ENCODE measurements at regions not wholly inside any gene's neighbourhood (a gene's known extent, or its start where the extent isn't known, plus 50 kb on each side); places are given as distances from the start of the nearest gene placed in this dataset.
A peak's percentile ranks its signal among the peaks of the same experiment; 100 is the strongest.

DNA sequence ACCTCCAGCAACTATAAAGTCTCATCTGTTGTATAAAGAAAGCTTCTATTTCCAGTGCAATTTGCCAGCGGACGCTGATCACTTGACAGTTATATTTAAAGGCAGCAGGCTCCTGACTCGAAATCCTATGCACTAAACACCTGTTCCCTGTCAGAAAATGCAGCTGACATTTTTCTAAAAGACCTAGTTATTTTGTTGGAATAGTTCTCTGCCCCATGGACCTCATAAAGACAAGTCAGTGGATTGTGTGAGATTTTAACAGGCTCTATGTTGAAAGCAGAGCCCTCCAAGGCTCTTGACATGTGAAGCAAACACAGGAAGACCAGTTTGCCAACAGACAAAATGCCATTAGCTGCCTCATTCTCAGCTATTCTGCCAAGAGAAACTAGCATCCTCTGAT, 304.7 kb upstream of the KLF12 start:
- DNase-seq (no peak), ATAC-seq (no peak)
- Mint-ChIP-seq H3K4me3 (no peak overlapping the region), H3K36me3 (ENCODE audit: low read depth) (no peaks in the 10 kb centered on the region), H3K9me3 (ENCODE audit: low read depth) (no peaks in the 10 kb centered on the region), H3K27me3 (no peaks in the 10 kb centered on the region), H3K4me1 (no peaks in the 10 kb centered on the region), H3K27ac (no peak overlapping the region)
- intact Hi-C loops (cut with DNase I, micrococcal nuclease) = no loop called here
- CTCF ChIA-PET = no interaction called here
- POLR2A ChIA-PET = no interaction called here

- Mint-ChIP-seq H3K4me1 (no peaks in the 10 kb centered on the region), H3K27me3 (no peaks in the 10 kb centered on the region), H3K27ac (no peak overlapping the region), H3K9me3 (ENCODE audit: low read depth) (no peaks in the 10 kb centered on the region), H3K36me3 (ENCODE audit: low read depth) (no peaks in the 10 kb centered on the region), H3K4me3 (no peak overlapping the region)
- intact Hi-C loops (cut with DNase I, micrococcal nuclease) = no loop called here
- CTCF ChIA-PET = interaction anchor here (0.7 to 0.8 kb wide), 2 partner anchors 8 to 551 kb away, joined by 3 read pairs; no protein-coding TSS in a partner anchor
- ATAC-seq (no peak), DNase-seq (no peak)
- POLR2A ChIA-PET = no interaction called here
Observed at GRCh38 chr13:74434782-74435181, 300.6 kb upstream of the KLF12 start.

DNA sequence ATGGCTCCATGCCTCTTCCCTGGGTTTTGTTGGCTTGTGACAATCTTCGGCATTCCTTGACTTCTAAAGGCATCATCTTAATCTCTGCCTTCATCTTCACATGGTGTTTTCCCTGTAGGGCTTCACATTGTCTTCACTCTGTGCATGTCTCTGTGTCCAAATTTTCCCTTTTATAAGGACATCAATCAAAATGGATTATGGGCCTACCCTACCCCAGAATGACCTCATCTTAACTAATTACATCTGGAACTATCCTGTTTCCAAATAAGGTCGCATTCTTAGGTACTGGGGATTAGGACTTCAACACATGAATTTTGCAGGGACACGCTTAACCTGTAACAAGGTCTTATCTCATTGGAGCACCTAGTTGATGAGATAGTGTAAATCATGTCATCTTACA, 290.3 kb upstream of the KLF12 start:
- no peaks in the 10 kb centered on the region for H3K27me3 Mint-ChIP-seq
- POLR2A ChIA-PET = no interaction called here
- intact Hi-C loops (cut with DNase I, micrococcal nuclease) = no loop called here
- peaks cover 2% of the 10 kb centered on the region for H3K4me1 Mint-ChIP-seq
- H3K4me3 Mint-ChIP-seq = no peak overlapping the region
- H3K9me3 Mint-ChIP-seq (ENCODE audit: low read depth) = no peaks in the 10 kb centered on the region
- CTCF ChIA-PET = no interaction called here
- DNase-seq = no peak
- no peak for ATAC-seq
- H3K27ac Mint-ChIP-seq = no peak overlapping the region
- H3K36me3 Mint-ChIP-seq (ENCODE audit: low read depth) = no peaks in the 10 kb centered on the region

GRCh38 chr13:74423434-74423833, 289.2 kb upstream of the KLF12 start:
- no peaks in the 10 kb centered on the region for H3K36me3 Mint-ChIP-seq (ENCODE audit: low read depth)
- CTCF ChIA-PET = interaction anchor here (0.6 kb wide), 2 partner anchors 144 to 598 kb away, joined by 3 to 4 read pairs; no protein-coding TSS in a partner anchor

DNA sequence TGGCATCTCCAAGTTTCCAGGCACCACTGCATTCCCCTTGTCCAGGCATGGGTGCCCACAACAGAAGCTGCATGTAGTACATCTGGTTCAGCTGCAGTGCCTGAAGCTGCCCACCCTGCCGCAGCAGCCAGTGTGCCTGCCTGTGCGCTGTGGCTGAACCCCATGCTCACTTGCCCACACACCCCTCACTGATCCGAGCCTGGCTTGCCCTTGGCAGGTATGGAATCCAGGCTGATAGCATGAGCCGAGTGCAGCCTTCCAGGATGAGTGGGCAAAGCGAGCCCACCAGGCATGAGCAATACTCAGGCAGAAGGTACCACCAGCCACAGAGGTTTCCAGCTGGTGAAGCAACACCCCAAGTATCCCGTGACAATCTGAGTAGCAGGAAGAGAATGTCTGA, 280.3 kb upstream of the KLF12 start:
- Mint-ChIP-seq H3K9me3 (ENCODE audit: low read depth) (peaks cover 2% of the 10 kb centered on the region), H3K36me3 (ENCODE audit: low read depth) (peaks cover 8% of the 10 kb centered on the region), H3K4me1 (no peaks in the 10 kb centered on the region), H3K27ac (no peak overlapping the region), H3K4me3 (no peak overlapping the region), H3K27me3 (no peaks in the 10 kb centered on the region)
- ChIA-PET POLR2A (no interaction called here), CTCF (no interaction called here)
- ATAC-seq (no peak), DNase-seq (no peak)
- intact Hi-C loops (cut with DNase I, micrococcal nuclease) = no loop called here

More at GRCh38 chr13:74423434-74423833, 289.2 kb upstream of the KLF12 start:
- H3K9me3 Mint-ChIP-seq (ENCODE audit: low read depth) = no peaks in the 10 kb centered on the region
- no peak overlapping the region for H3K4me3 Mint-ChIP-seq
- DNase-seq (no peak), ATAC-seq (no peak)
- no peak overlapping the region for H3K27ac Mint-ChIP-seq
- intact Hi-C loops (cut with DNase I, micrococcal nuclease) = no loop called here
- POLR2A ChIA-PET = interaction anchor here (0.7 kb wide), 1 partner anchor 58 kb away, joined by 7 read pairs; no protein-coding TSS in a partner anchor
- peaks cover 2% of the 10 kb centered on the region for H3K4me1 Mint-ChIP-seq
- H3K27me3 Mint-ChIP-seq = no peaks in the 10 kb centered on the region

GRCh38 chr13:74413482-74413881, 279.3 kb upstream of the KLF12 start:
- ATAC-seq (no peak), DNase-seq (no peak)
- Mint-ChIP-seq H3K4me1 (no peaks in the 10 kb centered on the region), H3K9me3 (ENCODE audit: low read depth) (peaks cover 2% of the 10 kb centered on the region), H3K27ac (no peak overlapping the region), H3K4me3 (no peak overlapping the region), H3K36me3 (ENCODE audit: low read depth) (peaks cover 8% of the 10 kb centered on the region), H3K27me3 (no peaks in the 10 kb centered on the region)
- intact Hi-C loops (cut with DNase I, micrococcal nuclease) = no loop called here
- ChIA-PET CTCF (no interaction called here), POLR2A (no interaction called here)

DNA sequence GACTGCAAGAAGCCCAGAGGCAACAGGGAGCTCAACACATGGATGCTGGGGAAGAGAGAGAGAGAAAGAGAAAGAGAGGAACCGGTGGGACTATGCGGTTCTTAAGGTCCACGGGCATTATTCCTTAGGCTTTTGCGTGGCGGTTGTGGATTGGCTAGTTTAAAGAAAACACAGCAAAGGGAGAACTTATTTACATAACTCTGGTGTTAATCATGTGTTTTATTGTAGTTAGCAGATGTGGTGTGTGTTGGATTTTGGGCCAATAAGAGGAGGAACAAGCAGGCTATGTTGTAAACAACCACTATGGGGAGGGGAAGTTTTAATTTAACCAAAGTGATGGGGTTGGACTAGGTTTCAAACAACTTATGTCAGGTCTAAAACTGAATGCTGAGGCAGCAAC, 275.3 kb upstream of the KLF12 start:
- H3K4me1 Mint-ChIP-seq = no peaks in the 10 kb centered on the region
- no peaks in the 10 kb centered on the region for H3K27me3 Mint-ChIP-seq
- intact Hi-C loops (cut with DNase I, micrococcal nuclease) = no loop called here
- peaks cover 4% of the 10 kb centered on the region for H3K9me3 Mint-ChIP-seq (ENCODE audit: low read depth)
- peaks cover 13% of the 10 kb centered on the region for H3K36me3 Mint-ChIP-seq (ENCODE audit: low read depth)
- ChIA-PET CTCF (no interaction called here), POLR2A (no interaction called here)
- no peak overlapping the region for H3K4me3 Mint-ChIP-seq
- H3K27ac Mint-ChIP-seq = no peak overlapping the region
- DNase-seq (no peak), ATAC-seq (no peak)

DNA sequence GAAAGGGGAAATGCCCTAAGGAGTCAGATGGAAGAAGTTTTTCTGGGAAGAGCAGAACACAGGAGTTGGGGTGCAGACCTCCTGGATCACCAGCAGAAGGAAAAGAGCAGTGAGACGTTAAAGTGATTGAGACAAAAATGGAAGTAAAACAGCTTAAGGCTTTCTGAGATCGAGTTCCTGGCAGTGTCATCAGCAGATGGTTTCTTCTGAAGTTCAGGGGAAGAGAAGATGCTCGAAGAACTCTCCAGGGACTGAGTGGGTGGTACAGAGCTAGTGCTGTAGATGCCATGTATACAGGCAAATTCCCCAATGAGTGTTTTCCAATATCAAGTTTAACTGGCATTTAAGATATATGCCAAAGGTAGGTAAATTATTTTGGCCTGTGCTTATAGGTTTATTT, 272.2 kb upstream of the KLF12 start:
- Mint-ChIP-seq H3K4me3 (no peak overlapping the region), H3K4me1 (no peaks in the 10 kb centered on the region)

GRCh38 chr13:74398599-74398998, 264.4 kb upstream of the KLF12 start:
- H3K4me3 Mint-ChIP-seq = no peak overlapping the region
- no peak overlapping the region for H3K27ac Mint-ChIP-seq
- H3K9me3 Mint-ChIP-seq (ENCODE audit: low read depth) = peaks cover 2% of the 10 kb centered on the region
- ChIA-PET CTCF (interaction anchor here (1.1 to 1.3 kb wide), 2 partner anchors 66 to 821 kb away, joined by 3 read pairs; no protein-coding TSS in a partner anchor), POLR2A (no interaction called here)
- no peak for ATAC-seq
- intact Hi-C loops (cut with DNase I, micrococcal nuclease) = no loop called here
- no peaks in the 10 kb centered on the region for H3K27me3 Mint-ChIP-seq
- H3K4me1 Mint-ChIP-seq = no peaks in the 10 kb centered on the region
- H3K36me3 Mint-ChIP-seq (ENCODE audit: low read depth) = peaks cover 4% of the 10 kb centered on the region
- DNase-seq = no peak

More for the DNA sequence above, 272.2 kb upstream of the KLF12 start:
- H3K9me3 Mint-ChIP-seq (ENCODE audit: low read depth) = peaks cover 4% of the 10 kb centered on the region
- CTCF ChIA-PET = no interaction called here
- H3K27ac Mint-ChIP-seq = no peak overlapping the region
- DNase-seq (no peak), ATAC-seq (no peak)
- no peaks in the 10 kb centered on the region for H3K27me3 Mint-ChIP-seq
- intact Hi-C loops (cut with DNase I, micrococcal nuclease) = no loop called here
- peaks cover 10% of the 10 kb centered on the region for H3K36me3 Mint-ChIP-seq (ENCODE audit: low read depth)
- POLR2A ChIA-PET = no interaction called here

DNA sequence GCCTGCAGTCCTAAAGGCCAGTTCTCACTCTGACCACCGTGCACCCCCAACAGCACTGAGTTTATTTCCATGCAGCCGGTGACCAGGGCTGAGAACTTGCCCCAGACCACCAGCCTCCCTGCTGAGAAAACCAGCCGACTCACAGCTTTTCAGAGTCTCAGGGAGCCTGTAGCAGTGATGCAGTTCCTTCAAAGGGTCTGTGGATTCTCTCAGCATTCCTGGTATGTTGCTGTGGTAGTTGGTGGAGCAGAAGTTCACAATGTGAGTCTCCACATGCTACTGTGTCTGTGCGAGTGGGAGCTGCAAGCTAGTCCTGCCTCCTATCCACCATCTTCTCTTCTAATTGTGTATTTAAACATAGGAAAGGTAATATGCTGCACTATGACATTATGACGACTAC, 254.9 kb upstream of the KLF12 start:
- H3K27ac Mint-ChIP-seq = no peak overlapping the region
- peaks cover 8% of the 10 kb centered on the region for H3K9me3 Mint-ChIP-seq (ENCODE audit: low read depth)
- H3K4me1 Mint-ChIP-seq = no peaks in the 10 kb centered on the region
- ChIA-PET POLR2A (no interaction called here), CTCF (no interaction called here)
- H3K27me3 Mint-ChIP-seq = peaks cover 2% of the 10 kb centered on the region
- no peak for ATAC-seq
- H3K36me3 Mint-ChIP-seq (ENCODE audit: low read depth) = peaks cover 13% of the 10 kb centered on the region
- no peak for DNase-seq
- no peak overlapping the region for H3K4me3 Mint-ChIP-seq
- intact Hi-C loops (cut with DNase I, micrococcal nuclease) = no loop called here

DNA sequence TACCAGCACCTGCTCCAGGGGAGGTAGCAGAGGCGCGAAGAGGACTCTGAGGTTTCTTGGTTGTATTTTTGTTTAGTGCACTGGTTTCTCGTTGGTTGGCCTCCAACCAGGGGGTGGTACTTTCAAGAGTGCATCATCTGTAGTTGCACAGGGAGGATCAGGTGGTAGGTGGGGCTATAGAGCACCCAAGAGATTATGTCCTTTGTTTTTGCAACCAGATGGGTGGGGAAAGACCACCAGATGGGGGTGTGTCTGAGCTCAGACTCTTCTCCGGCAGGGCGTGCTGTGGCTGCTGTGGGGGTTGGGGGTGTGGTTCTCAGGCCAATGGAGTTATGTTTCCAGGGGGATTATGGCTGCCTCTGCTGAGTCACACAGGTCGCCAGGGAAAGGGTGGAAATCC, 254.4 kb upstream of the KLF12 start:
- no peaks in the 10 kb centered on the region for H3K4me1 Mint-ChIP-seq
- CTCF ChIA-PET = no interaction called here
- H3K36me3 Mint-ChIP-seq (ENCODE audit: low read depth) = peaks cover 15% of the 10 kb centered on the region
- H3K27ac Mint-ChIP-seq = no peak overlapping the region
- H3K4me3 Mint-ChIP-seq = no peak overlapping the region
- intact Hi-C loops (cut with DNase I, micrococcal nuclease) = no loop called here
- H3K9me3 Mint-ChIP-seq (ENCODE audit: low read depth) = peaks cover 8% of the 10 kb centered on the region
- DNase-seq = no peak
- POLR2A ChIA-PET = no interaction called here
- peaks cover 2% of the 10 kb centered on the region for H3K27me3 Mint-ChIP-seq
- ATAC-seq = no peak

- H3K27ac Mint-ChIP-seq = no peak overlapping the region
- peaks cover 3% of the 10 kb centered on the region for H3K4me1 Mint-ChIP-seq
- H3K27me3 Mint-ChIP-seq = no peaks in the 10 kb centered on the region
- ATAC-seq = no peak
- DNase-seq = no peak
- no peaks in the 10 kb centered on the region for H3K9me3 Mint-ChIP-seq (ENCODE audit: low read depth)
- intact Hi-C loops (cut with DNase I, micrococcal nuclease) = no loop called here
- no peaks in the 10 kb centered on the region for H3K36me3 Mint-ChIP-seq (ENCODE audit: low read depth)
- POLR2A ChIA-PET = no interaction called here
- H3K4me3 Mint-ChIP-seq = no peak overlapping the region
- CTCF ChIA-PET = no interaction called here
Observed at GRCh38 chr13:74372511-74372910, 238.3 kb upstream of the KLF12 start.

GRCh38 chr13:74367193-74367592, 233.0 kb upstream of the KLF12 start:
- DNase-seq (no peak), ATAC-seq (peak; percentile 12)
- Mint-ChIP-seq H3K27ac (no peak overlapping the region), H3K27me3 (no peaks in the 10 kb centered on the region), H3K4me1 (peaks cover 5% of the 10 kb centered on the region), H3K4me3 (no peak overlapping the region), H3K36me3 (ENCODE audit: low read depth) (peaks cover 5% of the 10 kb centered on the region), H3K9me3 (ENCODE audit: low read depth) (no peaks in the 10 kb centered on the region)
- intact Hi-C loops (cut with DNase I, micrococcal nuclease) = no loop called here
- ChIA-PET POLR2A (no interaction called here), CTCF (interaction anchor here (0.8 kb wide), 1 partner anchor 55 kb away, joined by 3 read pairs; no protein-coding TSS in a partner anchor)

Data from activated CD4-positive, alpha-beta T cell treated with anti-CD3 and anti-CD28 coated beads for 36 hours (primary cell).